ENCODE measurements at regions not wholly inside any gene's neighbourhood (a gene's known extent, or its start where the extent isn't known, plus 50 kb on each side); places are given as distances from the start of the nearest gene placed in this dataset.

DNA sequence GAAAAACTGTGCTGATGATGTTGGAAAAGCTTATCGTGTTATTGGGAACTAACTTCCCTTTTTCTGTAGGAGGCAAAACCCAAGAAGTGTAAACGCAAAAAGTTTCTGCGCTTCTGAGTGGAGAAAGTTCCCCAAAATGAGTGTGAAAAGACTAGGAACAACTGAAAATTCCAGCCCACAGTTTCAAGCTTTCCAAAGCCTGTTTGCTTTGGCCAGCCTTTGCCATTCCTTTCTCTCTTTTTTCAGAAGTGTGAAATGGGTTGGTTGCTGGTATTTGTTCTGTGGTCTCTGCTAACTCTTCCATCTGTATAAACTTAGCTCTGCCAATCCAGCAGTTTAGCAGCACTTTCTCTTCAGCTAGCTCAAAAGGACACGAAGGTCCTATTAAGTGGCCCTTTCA is 491.3 kb downstream of the MAFB start (continued):
- no peak for TF ChIP-seq ZNF350 (tag by site-specific recombination; IDR thresholded peaks at IDR 0.05)
- no peak for TF ChIP-seq ZNF530 (tag by site-specific recombination; IDR thresholded peaks at IDR 0.05; ENCODE audit: low read depth)
- TF ChIP-seq ZBTB21 (tag by site-specific recombination; IDR thresholded peaks at IDR 0.05): no peak
- TF ChIP-seq ZNF146 (tag by site-specific recombination; IDR thresholded peaks at IDR 0.05): no peak
- no peak for TF ChIP-seq ZNF423 (tag by site-specific recombination; IDR thresholded peaks at IDR 0.05)
- no peak for TF ChIP-seq TCF7L2 (IDR thresholded peaks at IDR 0.05; ENCODE audit: borderline replicate concordance, low read depth, low read length)
- TF ChIP-seq ZNF664 (tag by site-specific recombination; IDR thresholded peaks at IDR 0.05): no peak
- TF ChIP-seq ZNF335 (tag by site-specific recombination; conservative IDR thresholded peaks at IDR 0.05): no peak
- no peak for TF ChIP-seq ZNF658 (tag by site-specific recombination; IDR thresholded peaks at IDR 0.05)
- no peak for TF ChIP-seq ZNF48 (tag by site-specific recombination; IDR thresholded peaks at IDR 0.05)
- TF ChIP-seq ZNF302 (tag by site-specific recombination; IDR thresholded peaks at IDR 0.05; ENCODE audit: low read depth): no peak
- TF ChIP-seq ZNF791 (tag by site-specific recombination; IDR thresholded peaks at IDR 0.05): no peak
- TF ChIP-seq TRIM28 (IDR thresholded peaks at IDR 0.05; ENCODE audit: borderline replicate concordance, low read length): no peak

- H3K4me1 ChIP-seq (ENCODE audit: control insufficient read depth, insufficient read depth, low read length): no peaks in the 10 kb centered on the region
- no peak overlapping the region for H3K4me3 ChIP-seq (ENCODE audit: low read depth, low read length)
- no peaks in the 10 kb centered on the region for H3K9me3 ChIP-seq (ENCODE audit: control insufficient read depth, insufficient read depth, low read depth, low read length)
- H3K27ac ChIP-seq (ENCODE audit: extremely low read depth, low read depth, low read length): no peak overlapping the region
- ChIA-PET CTCF (no interaction called here), POLR2A (no interaction called here)
- no peaks in the 10 kb centered on the region for H3K36me3 ChIP-seq (ENCODE audit: control insufficient read depth in 2 of 2, insufficient read depth in 1 of 2, low read length in 2 of 2)
- TF ChIP-seq ZNF174 (tag by site-specific recombination; IDR thresholded peaks at IDR 0.05) (no peak), ZNF10 (tag by site-specific recombination; IDR thresholded peaks at IDR 0.05) (no peak), REPIN1 (tag by site-specific recombination; IDR thresholded peaks at IDR 0.05; ENCODE audit: low read depth) (no peak), ZNF510 (tag by site-specific recombination; IDR thresholded peaks at IDR 0.05; ENCODE audit: insufficient replicate concordance) (no peak), ZNF302 (tag by site-specific recombination; IDR thresholded peaks at IDR 0.05; ENCODE audit: low read depth) (no peak)
Measured at GRCh38 chr20:40196846-40197436, 492.1 kb downstream of the MAFB start.

DNA sequence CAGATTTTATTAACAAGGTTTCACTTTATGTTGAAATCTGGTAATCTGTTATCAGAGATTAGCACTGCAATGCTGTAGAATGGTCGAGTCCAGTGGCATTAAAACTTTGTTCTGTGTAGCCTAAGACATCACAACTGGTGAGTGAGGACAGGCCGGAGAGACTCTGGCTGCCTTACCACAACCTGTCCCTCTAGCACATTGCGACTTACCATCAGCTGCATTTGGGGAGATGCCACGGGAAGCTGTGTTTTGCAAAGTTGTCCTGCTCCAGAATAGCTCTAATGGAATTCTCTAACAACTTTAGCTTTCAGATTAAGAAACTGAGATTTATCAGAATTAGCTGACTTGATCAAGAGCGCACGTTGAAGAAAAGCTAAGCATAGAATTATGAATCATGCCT is 493.3 kb downstream of the MAFB start:
- Histone ChIP-seq H3K9me3 (ENCODE audit: control insufficient read depth, insufficient read depth, low read depth, low read length) (no peaks in the 10 kb centered on the region), H3K36me3 (ENCODE audit: control insufficient read depth in 2 of 2, insufficient read depth in 1 of 2, low read length in 2 of 2) (no peaks in the 10 kb centered on the region), H3K4me1 (ENCODE audit: control insufficient read depth, insufficient read depth, low read length) (no peaks in the 10 kb centered on the region), H3K4me3 (ENCODE audit: low read depth, low read length) (no peak overlapping the region), H3K27ac (ENCODE audit: extremely low read depth, low read depth, low read length) (no peak overlapping the region)
- ChIA-PET POLR2A (no interaction called here), CTCF (no interaction called here)
- TF ChIP-seq ZNF48 (tag by site-specific recombination; IDR thresholded peaks at IDR 0.05) (no peak), YY1 (tag by site-specific recombination; IDR thresholded peaks at IDR 0.05) (no peak), GLIS1 (tag by site-specific recombination; IDR thresholded peaks at IDR 0.05) (no peak), ZNF654 (tag by site-specific recombination; IDR thresholded peaks at IDR 0.05; ENCODE audit: low read depth) (no peak), ZNF677 (tag by site-specific recombination; IDR thresholded peaks at IDR 0.05) (no peak), ZNF184 (tag by site-specific recombination; IDR thresholded peaks at IDR 0.05) (no peak), ZNF302 (tag by site-specific recombination; IDR thresholded peaks at IDR 0.05; ENCODE audit: low read depth) (no peak), ZNF114 (tag by site-specific recombination; IDR thresholded peaks at IDR 0.05) (no peak), ZNF148 (tag by site-specific recombination; IDR thresholded peaks at IDR 0.05; ENCODE audit: borderline replicate concordance) (no peak), ZNF169 (tag by site-specific recombination; IDR thresholded peaks at IDR 0.05) (no peak), TSHZ1 (tag by site-specific recombination; IDR thresholded peaks at IDR 0.05; ENCODE audit: borderline replicate concordance) (no peak), ZNF132 (tag by site-specific recombination; IDR thresholded peaks at IDR 0.05; ENCODE audit: borderline replicate concordance) (no peak), ZNF785 (tag by site-specific recombination; IDR thresholded peaks at IDR 0.05) (no peak), ZNF660 (tag by site-specific recombination; IDR thresholded peaks at IDR 0.05) (no peak), KLF7 (tag by site-specific recombination; IDR thresholded peaks at IDR 0.05; ENCODE audit: borderline replicate concordance) (no peak)

Data from HEK293 (cell line).